ENCODE measurements at regions not wholly inside any gene's neighbourhood (a gene's known extent, or its start where the extent isn't known, plus 50 kb on each side); places are given as distances from the start of the nearest gene placed in this dataset.
"Not testable (repeated sequence)": the region's sequence is repeated elsewhere in the genome, so short reads cannot be mapped to it uniquely, and the experiment has no call there.

GRCh38 chr5:119299242-119299614 lies 56.6 kb upstream of the TNFAIP8 start:
- not testable (repeated sequence) for DNase-seq (ENCODE audit: low read depth in 2 of 2, low spot score in 1 of 2)

- DNase-seq (ENCODE audit: low read depth in 2 of 2, low spot score in 1 of 2): peak; percentile 45 to 74
Observed at GRCh38 chr5:119299615-119300310, 56.1 kb upstream of the TNFAIP8 start.

GRCh38 chr5:119300311-119300670 lies 55.5 kb upstream of the TNFAIP8 start:
- DNase-seq (ENCODE audit: low read depth in 2 of 2, low spot score in 1 of 2): no peak

DNA sequence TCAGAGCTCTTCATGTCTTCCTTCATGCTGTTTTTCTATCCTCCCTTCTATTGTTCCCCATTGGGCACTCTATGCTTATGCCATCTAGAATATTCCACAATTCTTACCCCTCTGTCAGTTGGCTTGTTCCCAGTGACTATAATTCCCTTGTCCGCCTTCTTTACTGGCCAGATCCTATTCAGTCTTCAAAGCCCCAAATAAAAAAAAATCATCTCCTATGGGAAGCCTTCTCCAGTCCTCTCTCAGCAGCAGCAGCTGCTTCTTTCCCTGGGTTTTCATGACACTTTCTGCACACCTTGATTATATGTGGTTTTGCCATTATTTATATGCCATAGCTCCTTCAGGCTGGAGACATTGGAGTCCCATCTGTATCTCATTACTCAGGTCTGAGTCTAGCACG lies 54.6 kb upstream of the TNFAIP8 start:
- no peak for DNase-seq (ENCODE audit: low read depth in 2 of 2, low spot score in 1 of 2)

GRCh38 chr5:119301906-119302305 lies 53.9 kb upstream of the TNFAIP8 start:
- no peak for DNase-seq (ENCODE audit: low read depth in 2 of 2, low spot score in 1 of 2)

GRCh38 chr5:119302449-119302848 lies 53.4 kb upstream of the TNFAIP8 start:
- DNase-seq (ENCODE audit: low read depth in 2 of 2, low spot score in 1 of 2): no peak

DNA sequence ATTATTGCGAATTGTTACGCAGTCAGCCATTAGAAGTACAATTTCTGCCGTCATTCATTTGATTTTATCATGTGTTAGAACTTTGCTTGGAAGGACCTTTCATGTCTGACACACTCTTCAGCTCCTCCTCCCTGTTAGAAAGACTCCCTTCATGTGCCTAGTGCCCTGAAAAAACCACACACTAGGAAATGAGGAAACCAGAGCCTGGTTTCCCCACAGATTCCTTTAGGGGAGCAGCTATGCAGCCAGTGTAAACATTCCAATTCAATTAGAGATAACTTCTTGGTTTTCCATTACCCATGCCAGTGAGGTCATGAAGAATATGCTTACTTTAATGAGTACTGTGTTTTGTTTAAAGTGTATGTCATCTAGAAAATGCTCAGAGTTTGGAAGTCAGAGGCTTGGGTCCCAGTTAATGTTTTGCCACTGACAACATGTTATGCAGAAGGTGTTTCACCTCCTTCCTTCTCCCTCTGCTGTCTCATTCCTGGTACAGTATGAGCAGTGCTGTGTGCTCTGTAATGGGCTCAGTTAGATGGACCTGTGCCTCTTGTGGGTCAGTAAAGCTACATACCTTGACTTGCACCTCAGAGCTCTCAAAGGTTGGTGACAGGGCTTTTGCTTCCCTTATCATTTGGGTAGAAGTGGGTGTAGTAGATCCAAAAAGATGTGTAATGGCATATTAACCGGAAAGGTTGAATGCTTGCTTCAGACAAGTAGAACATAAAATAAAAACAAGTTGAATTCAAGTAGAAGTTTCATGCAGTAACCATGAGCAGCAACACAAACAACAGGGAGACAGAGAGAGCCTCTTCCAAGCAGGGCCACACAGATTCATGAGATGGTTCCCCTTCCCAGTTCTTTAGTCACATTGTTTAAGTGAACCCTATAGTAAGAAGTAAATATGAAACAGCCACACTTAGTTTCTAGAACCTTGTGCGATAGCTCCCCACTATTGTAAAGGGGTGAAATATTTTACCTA lies 52.6 kb upstream of the TNFAIP8 start:
- no peak for DNase-seq (ENCODE audit: low read depth in 2 of 2, low spot score in 1 of 2)

GRCh38 chr5:119304439-119305211 lies 51.2 kb upstream of the TNFAIP8 start:
- DNase-seq (ENCODE audit: low read depth in 2 of 2, low spot score in 1 of 2): no peak
